ENCODE measurements at regions not wholly inside any gene's neighbourhood (a gene's known extent, or its start where the extent isn't known, plus 50 kb on each side); places are given as distances from the start of the nearest gene placed in this dataset.

DNA sequence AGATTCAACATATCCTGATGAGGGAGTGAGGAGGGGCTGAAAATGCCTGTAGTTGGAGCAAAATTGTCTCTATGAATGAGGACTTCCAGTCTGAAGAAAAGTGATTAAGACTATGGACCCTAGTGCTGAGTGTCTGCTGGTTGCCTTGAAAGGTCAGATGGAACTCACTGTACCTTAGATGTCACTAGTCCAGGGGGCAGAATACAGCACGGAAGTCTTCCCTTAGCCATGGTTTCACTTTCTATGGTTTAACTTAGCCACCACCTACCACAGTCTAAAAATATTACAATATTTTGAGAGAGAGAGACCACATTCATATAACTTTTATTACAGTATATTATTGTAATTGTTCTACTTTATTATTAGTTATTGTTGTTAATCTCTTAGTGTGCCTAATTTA is 223.1 kb downstream of the FMR1NB start:
- no peak overlapping the region for H3K27ac Mint-ChIP-seq

GRCh38 chrX:148214786-148215185 is 233.6 kb downstream of the FMR1NB start:
- ATAC-seq (ENCODE audit: low read depth in 2 of 2): no peak
- no peak for DNase-seq
- peaks cover 0 to 1% of the 10 kb centered on the region in 2 experiments for H3K9me3 ChIP-seq (ENCODE audit: control insufficient read depth in 2 of 2, low read length in 2 of 2)
- H3K4me3 ChIP-seq (ENCODE audit: low read depth, low read length): no peak overlapping the region
- H3K4me3 Mint-ChIP-seq: no peak overlapping the region
- no peak overlapping the region for H3K27ac ChIP-seq (ENCODE audit: insufficient read depth, low read length, poor library complexity, severe bottlenecking)
- peak overlapping the region in 1 of 3 donors; percentile 85 for H3K27ac Mint-ChIP-seq
- no peaks in the 10 kb centered on the region for H3K27me3 Mint-ChIP-seq
- H3K36me3 ChIP-seq (ENCODE audit: control insufficient read depth, insufficient read depth, low read length): no peaks in the 10 kb centered on the region
- peaks cover 0 to 4% (median 0%) of the 10 kb centered on the region in 7 donors for H3K9me3 Mint-ChIP-seq
- no peaks in the 10 kb centered on the region for H3K27me3 ChIP-seq (ENCODE audit: control insufficient read depth, insufficient read depth, low read length)
- no peaks in the 10 kb centered on the region for H3K4me1 Mint-ChIP-seq
- H3K4me1 ChIP-seq (ENCODE audit: control insufficient read depth, insufficient read depth, low read length, poor library complexity, severe bottlenecking): no peaks in the 10 kb centered on the region
- no peaks in the 10 kb centered on the region for H3K36me3 Mint-ChIP-seq

More for the DNA sequence above, 223.1 kb downstream of the FMR1NB start:
- no peaks in the 10 kb centered on the region for H3K9me3 ChIP-seq (ENCODE audit: control insufficient read depth in 2 of 2, low read length in 2 of 2)
- H3K27me3 Mint-ChIP-seq: peaks cover 4% of the 10 kb centered on the region
- H3K36me3 ChIP-seq (ENCODE audit: control insufficient read depth, insufficient read depth, low read length): no peaks in the 10 kb centered on the region
- no peaks in the 10 kb centered on the region for H3K4me1 ChIP-seq (ENCODE audit: control insufficient read depth, insufficient read depth, low read length, poor library complexity, severe bottlenecking)
- no peak for DNase-seq
- H3K4me1 Mint-ChIP-seq: peaks cover 0 to 7% (median 0%) of the 10 kb centered on the region in 4 donors
- no peak overlapping the region for H3K4me3 Mint-ChIP-seq
- H3K9me3 Mint-ChIP-seq: peaks cover 0 to 9% (median 0%) of the 10 kb centered on the region in 7 donors
- no peak overlapping the region for H3K27ac ChIP-seq (ENCODE audit: insufficient read depth, low read length, poor library complexity, severe bottlenecking)
- no peaks in the 10 kb centered on the region for H3K36me3 Mint-ChIP-seq
- no peak overlapping the region for H3K4me3 ChIP-seq (ENCODE audit: low read depth, low read length)
- H3K27me3 ChIP-seq (ENCODE audit: control insufficient read depth, insufficient read depth, low read length): no peaks in the 10 kb centered on the region
- no peak for ATAC-seq (ENCODE audit: low read depth in 2 of 2)

- Mint-ChIP-seq H3K36me3 (no peaks in the 10 kb centered on the region), H3K27me3 (no peaks in the 10 kb centered on the region), H3K27ac (no peak overlapping the region), H3K4me3 (no peak overlapping the region), H3K9me3 (peaks cover 0 to 2% (median 0%) of the 10 kb centered on the region in 7 donors), H3K4me1 (no peaks in the 10 kb centered on the region)
- Histone ChIP-seq H3K9me3 (ENCODE audit: control insufficient read depth in 2 of 2, low read length in 2 of 2) (no peaks in the 10 kb centered on the region), H3K4me3 (ENCODE audit: low read depth, low read length) (no peak overlapping the region), H3K36me3 (ENCODE audit: control insufficient read depth, insufficient read depth, low read length) (no peaks in the 10 kb centered on the region), H3K27ac (ENCODE audit: insufficient read depth, low read length, poor library complexity, severe bottlenecking) (no peak overlapping the region), H3K27me3 (ENCODE audit: control insufficient read depth, insufficient read depth, low read length) (no peaks in the 10 kb centered on the region), H3K4me1 (ENCODE audit: control insufficient read depth, insufficient read depth, low read length, poor library complexity, severe bottlenecking) (no peaks in the 10 kb centered on the region)
- ATAC-seq (ENCODE audit: low read depth in 2 of 2): no peak
- no peak for DNase-seq
Observed at GRCh38 chrX:148215726-148216125, 234.6 kb downstream of the FMR1NB start.

DNA sequence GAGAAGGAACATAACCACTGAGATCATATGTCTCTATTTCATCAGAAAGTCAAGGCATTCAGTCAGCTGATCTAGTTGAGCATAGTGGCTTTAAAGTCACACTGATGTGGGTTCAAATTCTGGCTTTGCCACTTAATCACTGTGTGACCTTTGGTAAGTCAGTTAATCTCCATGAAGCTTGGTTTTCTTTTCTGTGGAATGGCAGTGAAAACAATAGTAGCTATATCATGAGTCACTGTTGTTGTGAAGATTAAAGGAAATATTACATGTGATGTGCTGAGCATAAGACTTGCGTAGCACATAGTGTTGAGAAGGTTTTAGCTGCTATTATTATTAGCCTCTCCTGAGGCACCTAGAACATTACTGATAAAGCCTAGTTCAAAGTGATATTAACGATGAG is 242.2 kb downstream of the FMR1NB start:
- Mint-ChIP-seq H3K27ac (no peak overlapping the region), H3K9me3 (peaks cover 0 to 3% (median 0%) of the 10 kb centered on the region in 7 donors), H3K4me1 (peaks cover 0 to 2% (median 0%) of the 10 kb centered on the region in 4 donors), H3K4me3 (no peak overlapping the region), H3K27me3 (peaks cover 4% of the 10 kb centered on the region), H3K36me3 (no peaks in the 10 kb centered on the region)
- Histone ChIP-seq H3K4me3 (ENCODE audit: low read depth, low read length) (no peak overlapping the region), H3K36me3 (ENCODE audit: control insufficient read depth, insufficient read depth, low read length) (no peaks in the 10 kb centered on the region), H3K9me3 (ENCODE audit: control insufficient read depth in 2 of 2, low read length in 2 of 2) (no peaks in the 10 kb centered on the region), H3K27ac (ENCODE audit: insufficient read depth, low read length, poor library complexity, severe bottlenecking) (no peak overlapping the region), H3K27me3 (ENCODE audit: control insufficient read depth, insufficient read depth, low read length) (no peaks in the 10 kb centered on the region), H3K4me1 (ENCODE audit: control insufficient read depth, insufficient read depth, low read length, poor library complexity, severe bottlenecking) (no peaks in the 10 kb centered on the region)
- no peak for DNase-seq
- no peak for ATAC-seq (ENCODE audit: low read depth in 2 of 2)

DNA sequence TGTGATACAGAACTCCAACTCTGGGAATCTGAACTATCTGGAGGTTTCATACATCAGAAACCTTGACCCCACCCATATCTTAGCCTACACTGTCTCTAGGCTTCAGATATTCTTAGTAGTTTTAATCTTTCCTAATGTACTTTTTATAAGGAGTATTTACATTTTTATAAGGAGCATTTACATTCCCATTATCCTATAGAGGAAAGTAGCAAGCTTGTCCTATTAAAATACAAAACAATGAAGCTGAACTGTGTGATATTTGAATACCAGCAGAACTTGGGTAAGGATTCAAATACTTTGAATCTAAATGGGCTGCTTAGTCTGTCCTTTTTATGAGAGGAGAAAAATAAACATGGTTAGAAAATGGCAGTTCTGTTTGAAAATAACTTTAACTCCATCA is 247.4 kb downstream of the FMR1NB start:
- DNase-seq (no peak), ATAC-seq (ENCODE audit: low read depth in 2 of 2) (no peak)
- H3K27ac Mint-ChIP-seq: no peak overlapping the region
- peaks cover 0 to 3% (median 0%) of the 10 kb centered on the region in 7 donors for H3K9me3 Mint-ChIP-seq
- H3K4me3 Mint-ChIP-seq: no peak overlapping the region
- H3K27me3 Mint-ChIP-seq: peaks cover 4% of the 10 kb centered on the region
- peaks cover 3% of the 10 kb centered on the region for H3K36me3 Mint-ChIP-seq
- peaks cover 0 to 2% (median 0%) of the 10 kb centered on the region in 4 donors for H3K4me1 Mint-ChIP-seq
- no peak overlapping the region for H3K4me3 ChIP-seq (ENCODE audit: low read depth, low read length)
- H3K4me1 ChIP-seq (ENCODE audit: control insufficient read depth, insufficient read depth, low read length, poor library complexity, severe bottlenecking): no peaks in the 10 kb centered on the region
- no peak overlapping the region for H3K27ac ChIP-seq (ENCODE audit: insufficient read depth, low read length, poor library complexity, severe bottlenecking)
- H3K36me3 ChIP-seq (ENCODE audit: control insufficient read depth, insufficient read depth, low read length): no peaks in the 10 kb centered on the region
- no peaks in the 10 kb centered on the region for H3K27me3 ChIP-seq (ENCODE audit: control insufficient read depth, insufficient read depth, low read length)
- no peaks in the 10 kb centered on the region for H3K9me3 ChIP-seq (ENCODE audit: control insufficient read depth in 2 of 2, low read length in 2 of 2)

- H3K36me3 Mint-ChIP-seq: peaks cover 3% of the 10 kb centered on the region
- H3K27me3 Mint-ChIP-seq: peaks cover 9% of the 10 kb centered on the region
- H3K27ac ChIP-seq (ENCODE audit: insufficient read depth, low read length, poor library complexity, severe bottlenecking): no peak overlapping the region
- no peak for DNase-seq
- no peak for ATAC-seq (ENCODE audit: low read depth in 2 of 2)
- no peaks in the 10 kb centered on the region for H3K4me1 ChIP-seq (ENCODE audit: control insufficient read depth, insufficient read depth, low read length, poor library complexity, severe bottlenecking)
- H3K27me3 ChIP-seq (ENCODE audit: control insufficient read depth, insufficient read depth, low read length): no peaks in the 10 kb centered on the region
- peaks cover 0 to 2% (median 0%) of the 10 kb centered on the region in 4 donors for H3K4me1 Mint-ChIP-seq
- H3K9me3 Mint-ChIP-seq: peaks cover 0 to 3% (median 0%) of the 10 kb centered on the region in 7 donors
- no peaks in the 10 kb centered on the region for H3K9me3 ChIP-seq (ENCODE audit: control insufficient read depth in 2 of 2, low read length in 2 of 2)
- no peak overlapping the region for H3K27ac Mint-ChIP-seq
- H3K4me3 Mint-ChIP-seq: no peak overlapping the region
- no peaks in the 10 kb centered on the region for H3K36me3 ChIP-seq (ENCODE audit: control insufficient read depth, insufficient read depth, low read length)
- no peak overlapping the region for H3K4me3 ChIP-seq (ENCODE audit: low read depth, low read length)
Observed at GRCh38 chrX:148229801-148230303, 248.7 kb downstream of the FMR1NB start.

DNA sequence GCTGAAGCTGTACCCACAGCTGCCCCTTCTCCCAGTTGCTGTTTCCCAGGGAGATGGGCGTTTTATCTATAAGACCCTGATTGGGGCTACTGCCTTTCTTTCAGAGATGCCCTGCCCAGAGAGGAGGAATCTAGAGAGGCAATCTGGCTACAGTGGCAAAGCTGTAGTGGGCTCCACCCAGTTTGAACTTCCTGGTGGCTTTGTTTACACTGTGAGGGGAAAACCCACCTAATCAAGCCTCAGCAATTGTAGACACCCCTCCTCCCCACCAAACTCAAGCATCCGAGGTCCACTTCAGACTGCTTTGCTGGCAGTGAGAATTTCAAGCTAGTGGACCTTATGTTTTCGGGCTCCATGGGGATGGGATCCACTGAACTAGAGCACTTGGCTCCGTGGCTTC is 240.4 kb upstream of the AFF2 start:
- peaks cover 0 to 2% of the 10 kb centered on the region in 2 experiments for H3K9me3 ChIP-seq (ENCODE audit: control insufficient read depth in 2 of 2, low read length in 2 of 2)
- ATAC-seq (ENCODE audit: low read depth in 2 of 2): no peak
- H3K4me3 ChIP-seq (ENCODE audit: low read depth, low read length): no peak overlapping the region
- Mint-ChIP-seq H3K36me3 (peaks cover 3% of the 10 kb centered on the region), H3K9me3 (peaks cover 0 to 10% (median 1%) of the 10 kb centered on the region in 7 donors), H3K27me3 (no peaks in the 10 kb centered on the region), H3K27ac (no peak overlapping the region), H3K4me1 (peaks cover 0 to 17% (median 4%) of the 10 kb centered on the region in 4 donors), H3K4me3 (no peak overlapping the region)
- no peak for DNase-seq
- no peaks in the 10 kb centered on the region for H3K36me3 ChIP-seq (ENCODE audit: control insufficient read depth, insufficient read depth, low read length)
- H3K4me1 ChIP-seq (ENCODE audit: control insufficient read depth, insufficient read depth, low read length, poor library complexity, severe bottlenecking): no peaks in the 10 kb centered on the region
- no peaks in the 10 kb centered on the region for H3K27me3 ChIP-seq (ENCODE audit: control insufficient read depth, insufficient read depth, low read length)
- no peak overlapping the region for H3K27ac ChIP-seq (ENCODE audit: insufficient read depth, low read length, poor library complexity, severe bottlenecking)

DNA sequence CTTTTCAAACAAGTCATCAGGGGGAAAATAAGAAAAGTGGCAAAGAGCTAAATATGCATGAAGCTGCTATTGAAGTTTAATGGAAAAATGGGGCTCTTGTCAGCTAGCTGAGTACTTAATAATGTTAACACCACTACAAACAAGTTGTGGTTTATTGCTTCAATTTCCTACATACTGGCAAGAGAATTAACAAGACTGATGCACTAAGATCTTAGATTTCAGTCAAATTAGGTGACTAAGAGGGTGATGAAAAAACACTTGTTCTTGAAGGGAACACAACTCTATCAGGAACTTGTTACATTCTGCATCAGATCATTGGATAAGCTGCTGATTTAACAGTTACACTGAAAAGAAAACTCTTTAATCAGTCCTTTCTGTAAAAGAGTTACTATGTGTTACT is 234.6 kb upstream of the AFF2 start:
- peaks cover 3 to 15% (median 11%) of the 10 kb centered on the region in 4 donors for H3K4me1 Mint-ChIP-seq
- no peak for DNase-seq
- no peaks in the 10 kb centered on the region for H3K27me3 ChIP-seq (ENCODE audit: control insufficient read depth, insufficient read depth, low read length)
- no peak for ATAC-seq (ENCODE audit: low read depth in 2 of 2)
- peaks cover 3% of the 10 kb centered on the region for H3K36me3 Mint-ChIP-seq
- no peaks in the 10 kb centered on the region for H3K36me3 ChIP-seq (ENCODE audit: control insufficient read depth, insufficient read depth, low read length)
- H3K4me3 Mint-ChIP-seq: no peak overlapping the region
- H3K27ac Mint-ChIP-seq: no peak overlapping the region
- no peaks in the 10 kb centered on the region for H3K4me1 ChIP-seq (ENCODE audit: control insufficient read depth, insufficient read depth, low read length, poor library complexity, severe bottlenecking)
- H3K27me3 Mint-ChIP-seq: no peaks in the 10 kb centered on the region
- peaks cover 0 to 2% of the 10 kb centered on the region in 2 experiments for H3K9me3 ChIP-seq (ENCODE audit: control insufficient read depth in 2 of 2, low read length in 2 of 2)
- no peak overlapping the region for H3K27ac ChIP-seq (ENCODE audit: insufficient read depth, low read length, poor library complexity, severe bottlenecking)
- no peak overlapping the region for H3K4me3 ChIP-seq (ENCODE audit: low read depth, low read length)
- peaks cover 0 to 10% (median 1%) of the 10 kb centered on the region in 7 donors for H3K9me3 Mint-ChIP-seq

Measured in CD4-positive, CD25-positive, alpha-beta regulatory T cell (primary cell).